ENCODE measurements at regions not wholly inside any gene's neighbourhood (a gene's known extent, or its start where the extent isn't known, plus 50 kb on each side); places are given as distances from the start of the nearest gene placed in this dataset.

DNA sequence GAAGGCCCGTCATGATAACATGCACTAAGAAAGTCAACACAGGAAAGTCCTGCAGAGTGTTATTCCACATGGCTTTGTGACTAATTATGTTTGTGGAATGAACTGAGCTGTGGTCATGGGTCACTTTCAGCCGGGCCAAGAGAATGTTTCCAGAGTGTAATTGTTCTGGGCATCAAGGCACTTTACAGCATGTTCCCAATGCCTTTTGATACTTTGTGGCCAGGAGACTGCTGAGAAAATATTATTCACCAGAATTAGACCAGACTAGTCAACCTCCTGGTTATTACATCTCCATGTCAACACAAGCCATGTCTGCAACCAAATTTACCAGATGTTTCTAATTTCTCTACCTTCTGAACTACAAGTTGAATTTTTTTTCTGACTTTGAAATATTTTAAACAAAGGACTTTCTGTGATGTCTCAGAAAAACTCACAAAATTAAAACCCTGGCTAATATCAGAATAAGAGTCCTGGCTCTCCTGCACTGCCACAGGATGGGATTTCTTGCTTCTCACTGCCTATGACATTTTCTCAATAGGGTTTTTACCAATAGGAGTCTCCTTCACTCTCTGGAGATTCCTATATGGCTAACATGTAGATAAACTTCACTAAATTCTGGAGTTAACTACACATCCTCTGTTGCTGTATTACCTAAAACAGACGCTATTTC lies 90.6 kb upstream of the WDR75 start:
- no peak for TF ChIP-seq POLR2A (IDR thresholded peaks at IDR 0.05)
- TF ChIP-seq, protein P1, sequence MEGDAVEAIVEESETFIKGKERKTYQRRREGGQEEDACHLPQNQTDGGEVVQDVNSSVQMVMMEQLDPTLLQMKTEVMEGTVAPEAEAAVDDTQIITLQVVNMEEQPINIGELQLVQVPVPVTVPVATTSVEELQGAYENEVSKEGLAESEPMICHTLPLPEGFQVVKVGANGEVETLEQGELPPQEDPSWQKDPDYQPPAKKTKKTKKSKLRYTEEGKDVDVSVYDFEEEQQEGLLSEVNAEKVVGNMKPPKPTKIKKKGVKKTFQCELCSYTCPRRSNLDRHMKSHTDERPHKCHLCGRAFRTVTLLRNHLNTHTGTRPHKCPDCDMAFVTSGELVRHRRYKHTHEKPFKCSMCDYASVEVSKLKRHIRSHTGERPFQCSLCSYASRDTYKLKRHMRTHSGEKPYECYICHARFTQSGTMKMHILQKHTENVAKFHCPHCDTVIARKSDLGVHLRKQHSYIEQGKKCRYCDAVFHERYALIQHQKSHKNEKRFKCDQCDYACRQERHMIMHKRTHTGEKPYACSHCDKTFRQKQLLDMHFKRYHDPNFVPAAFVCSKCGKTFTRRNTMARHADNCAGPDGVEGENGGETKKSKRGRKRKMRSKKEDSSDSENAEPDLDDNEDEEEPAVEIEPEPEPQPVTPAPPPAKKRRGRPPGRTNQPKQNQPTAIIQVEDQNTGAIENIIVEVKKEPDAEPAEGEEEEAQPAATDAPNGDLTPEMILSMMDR (IDR thresholded peaks at IDR 0.05): no peak
